Esophagus squamous epithelium (tissue), 4 donors: ENCODE measurements at regions not wholly inside any gene's neighbourhood (a gene's known extent, or its start where the extent isn't known, plus 50 kb on each side); places are given as distances from the start of the nearest gene placed in this dataset.

Experiments
- POLR2A ChIP-seq, 4 donors: fragments of 450-650 bp; IDR thresholded peaks; one replicate each; pipeline ENCODE4 v1.6.1; 2017; ENCODE audit warnings: antibody characterized with exemption in 4 of 4, mild to moderate bottlenecking in 4 of 4, moderate library complexity in 3 of 4
- TF ChIP-seq, protein P1 (sequence below), 6 experiments: fragments of 450-650 bp in 4 of 6; fragments of 200-600 bp in 2 of 6; sonication (generic) in 2 of 6; IDR thresholded peaks; one replicate each; pipeline ENCODE4 v1.5.1; 2016 to 2019; ENCODE audit warnings: antibody characterized with exemption in 6 of 6, mild to moderate bottlenecking in 4 of 6, moderate library complexity in 4 of 6

DNA sequence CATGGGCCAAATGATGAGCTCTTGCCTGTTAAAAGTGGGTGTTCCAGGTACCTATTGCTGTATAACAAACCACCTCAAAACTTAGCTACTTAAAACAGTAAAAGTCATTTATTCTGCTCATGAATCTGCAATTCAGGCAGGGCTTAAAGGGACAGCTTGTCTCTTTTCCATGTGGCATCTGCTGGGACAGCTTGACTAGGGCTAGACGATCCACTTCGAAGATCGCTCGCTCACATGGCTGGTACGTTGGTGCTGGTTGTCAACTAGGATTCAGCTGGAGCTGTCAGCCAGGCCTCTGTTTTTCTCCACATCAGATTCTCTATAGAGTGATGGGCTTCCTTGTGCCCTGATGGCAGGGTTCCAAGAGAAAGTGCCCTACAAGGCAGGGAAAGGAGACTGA is 581.3 kb downstream of the NTRK3 start:
- TF ChIP-seq, protein P1, sequence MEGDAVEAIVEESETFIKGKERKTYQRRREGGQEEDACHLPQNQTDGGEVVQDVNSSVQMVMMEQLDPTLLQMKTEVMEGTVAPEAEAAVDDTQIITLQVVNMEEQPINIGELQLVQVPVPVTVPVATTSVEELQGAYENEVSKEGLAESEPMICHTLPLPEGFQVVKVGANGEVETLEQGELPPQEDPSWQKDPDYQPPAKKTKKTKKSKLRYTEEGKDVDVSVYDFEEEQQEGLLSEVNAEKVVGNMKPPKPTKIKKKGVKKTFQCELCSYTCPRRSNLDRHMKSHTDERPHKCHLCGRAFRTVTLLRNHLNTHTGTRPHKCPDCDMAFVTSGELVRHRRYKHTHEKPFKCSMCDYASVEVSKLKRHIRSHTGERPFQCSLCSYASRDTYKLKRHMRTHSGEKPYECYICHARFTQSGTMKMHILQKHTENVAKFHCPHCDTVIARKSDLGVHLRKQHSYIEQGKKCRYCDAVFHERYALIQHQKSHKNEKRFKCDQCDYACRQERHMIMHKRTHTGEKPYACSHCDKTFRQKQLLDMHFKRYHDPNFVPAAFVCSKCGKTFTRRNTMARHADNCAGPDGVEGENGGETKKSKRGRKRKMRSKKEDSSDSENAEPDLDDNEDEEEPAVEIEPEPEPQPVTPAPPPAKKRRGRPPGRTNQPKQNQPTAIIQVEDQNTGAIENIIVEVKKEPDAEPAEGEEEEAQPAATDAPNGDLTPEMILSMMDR (IDR thresholded peaks at IDR 0.05) = no peak
- TF ChIP-seq POLR2A (IDR thresholded peaks at IDR 0.05) = no peak
